CD4-positive, alpha-beta memory T cell (primary cell): ENCODE measurements at regions not wholly inside any gene's neighbourhood (a gene's known extent, or its start where the extent isn't known, plus 50 kb on each side); places are given as distances from the start of the nearest gene placed in this dataset.

Experiments
- CTCF ChIA-PET: fragments of 350-600 bp; sonication (Branson Sonifier 250); formaldehyde crosslinking; loops from one replicate; lab custom pipeline; 2021; ENCODE audit warnings: inconsistent platforms; ENCODE audit not compliant: partially characterized antibody; lab: Charles Lee
- POLR2A ChIA-PET: fragments of 350-600 bp; sonication (Branson Sonifier 250); formaldehyde crosslinking; loops from one replicate; lab custom pipeline; 2021; ENCODE audit not compliant: partially characterized antibody; lab: Charles Lee
- DNase-seq, 5 donors: peaks; one replicate each; pipeline versions ENCODE4 v3.0.0 to v3.0.0-alpha.2; 2020 to 2022; ENCODE audit warnings: mixed read lengths in 1 of 5
- H3K27ac ChIP-seq: one replicate; pipeline ENCODE4 v1.7.0; 2013; ENCODE audit warnings: low read depth, low read length
- H3K27me3 ChIP-seq: 2 replicates; pipeline ENCODE4 v1.7.0; 2013; ENCODE audit warnings: mild to moderate bottlenecking, low read length, moderate library complexity; ENCODE audit not compliant: insufficient read depth
- H3K36me3 ChIP-seq: 2 replicates; pipeline ENCODE4 v1.7.0; 2013; ENCODE audit warnings: mild to moderate bottlenecking, low read length, moderate library complexity; ENCODE audit not compliant: insufficient read depth
- H3K4me1 ChIP-seq: 2 replicates; pipeline ENCODE4 v1.7.0; 2013; ENCODE audit warnings: mild to moderate bottlenecking, low read length, moderate library complexity; ENCODE audit not compliant: insufficient read depth
- H3K4me3 ChIP-seq, 2 donors: one replicate each; pipeline ENCODE4 v1.7.0; 2013; ENCODE audit warnings: low read length in 2 of 2, mild to moderate bottlenecking in 1 of 2
- H3K9me3 ChIP-seq, 2 donors: one replicate each; pipeline ENCODE4 v1.7.0; 2013; ENCODE audit warnings: low read length in 2 of 2, control low read depth in 1 of 2; ENCODE audit not compliant: control insufficient read depth in 1 of 2
- H3K27ac Mint-ChIP-seq, 7 donors: one replicate each; pipeline ENCODE4 v1.8.0; 2020 to 2021; ENCODE audit warnings: mixed read lengths in 7 of 7, mild to moderate bottlenecking in 6 of 7, inconsistent platforms in 3 of 7, moderate library complexity in 3 of 7
- H3K27me3 Mint-ChIP-seq, 2 donors: one replicate each; pipeline ENCODE4 v1.8.0; 2020 to 2021; ENCODE audit warnings: mixed read lengths in 2 of 2
- H3K36me3 Mint-ChIP-seq, 2 donors: one replicate each; pipeline ENCODE4 v1.8.0; 2020 to 2021; ENCODE audit warnings: mixed read lengths in 2 of 2, inconsistent platforms in 1 of 2, mild to moderate bottlenecking in 1 of 2
- H3K4me1 Mint-ChIP-seq, 4 donors: one replicate each; pipeline ENCODE4 v1.8.0; 2020 to 2021; ENCODE audit warnings: mixed read lengths in 4 of 4, mild to moderate bottlenecking in 1 of 4
- H3K4me3 Mint-ChIP-seq, 8 donors: one replicate each; pipeline ENCODE4 v1.8.0; 2020 to 2021; ENCODE audit warnings: mixed read lengths in 8 of 8, mild to moderate bottlenecking in 7 of 8, moderate library complexity in 6 of 8, inconsistent platforms in 3 of 8
- H3K9me3 Mint-ChIP-seq, 8 donors: one replicate each; pipeline ENCODE4 v1.8.0; 2020 to 2021; ENCODE audit warnings: mixed read lengths in 8 of 8, mild to moderate bottlenecking in 5 of 8, inconsistent platforms in 3 of 8, moderate library complexity in 1 of 8
- intact Hi-C: fragments of 100-400 bp; cut with micrococcal nuclease; formaldehyde crosslinking; loops from one replicate; pipeline ENCODE4 v1.15.1; 2023

DNA sequence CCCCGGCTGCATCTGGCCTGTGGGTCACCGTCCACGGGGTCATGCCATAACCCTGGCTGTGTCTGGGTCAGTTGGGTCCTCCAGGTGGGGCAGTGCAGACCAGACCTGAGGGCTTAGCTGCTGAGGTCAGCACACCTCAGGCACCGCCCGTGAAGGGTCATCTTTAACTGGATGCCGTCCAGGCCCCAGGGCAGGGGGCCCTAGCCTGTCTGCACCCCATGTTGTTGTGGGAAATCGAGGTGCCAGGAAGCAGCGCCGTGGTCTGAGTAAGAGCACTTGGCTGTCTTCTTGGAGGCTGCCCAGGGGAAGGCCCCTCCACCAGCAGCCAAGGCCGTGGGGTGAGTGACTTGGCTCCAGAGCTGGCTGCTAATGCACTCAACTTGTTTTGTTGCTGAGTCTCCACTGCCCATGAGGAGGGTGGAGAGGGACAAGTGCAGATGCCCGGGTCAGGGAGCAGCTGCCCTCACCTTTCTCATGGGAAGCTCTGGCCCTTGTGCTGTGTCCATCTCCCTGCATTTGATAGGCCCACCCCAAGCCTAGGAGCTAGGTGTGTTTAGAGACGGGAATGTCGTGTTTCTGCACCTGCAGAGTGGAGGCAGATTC lies 317.2 kb downstream of the TMEM121 start:
- Histone ChIP-seq H3K27me3 (no peaks in the 10 kb centered on the region), H3K36me3 (no peaks in the 10 kb centered on the region), H3K4me3 (no peak overlapping the region), H3K9me3 (no peaks in the 10 kb centered on the region), H3K27ac (no peak overlapping the region), H3K4me1 (no peaks in the 10 kb centered on the region)
- Mint-ChIP-seq H3K36me3 (no peaks in the 10 kb centered on the region), H3K4me3 (no peak overlapping the region), H3K27ac (no peak overlapping the region), H3K4me1 (no peaks in the 10 kb centered on the region), H3K9me3 (no peaks in the 10 kb centered on the region), H3K27me3 (peaks cover 0 to 7% of the 10 kb centered on the region in 2 donors)
- DNase-seq = no peak
- POLR2A ChIA-PET = no interaction called here
- CTCF ChIA-PET = no interaction called here
- intact Hi-C loops = no loop called here

DNA sequence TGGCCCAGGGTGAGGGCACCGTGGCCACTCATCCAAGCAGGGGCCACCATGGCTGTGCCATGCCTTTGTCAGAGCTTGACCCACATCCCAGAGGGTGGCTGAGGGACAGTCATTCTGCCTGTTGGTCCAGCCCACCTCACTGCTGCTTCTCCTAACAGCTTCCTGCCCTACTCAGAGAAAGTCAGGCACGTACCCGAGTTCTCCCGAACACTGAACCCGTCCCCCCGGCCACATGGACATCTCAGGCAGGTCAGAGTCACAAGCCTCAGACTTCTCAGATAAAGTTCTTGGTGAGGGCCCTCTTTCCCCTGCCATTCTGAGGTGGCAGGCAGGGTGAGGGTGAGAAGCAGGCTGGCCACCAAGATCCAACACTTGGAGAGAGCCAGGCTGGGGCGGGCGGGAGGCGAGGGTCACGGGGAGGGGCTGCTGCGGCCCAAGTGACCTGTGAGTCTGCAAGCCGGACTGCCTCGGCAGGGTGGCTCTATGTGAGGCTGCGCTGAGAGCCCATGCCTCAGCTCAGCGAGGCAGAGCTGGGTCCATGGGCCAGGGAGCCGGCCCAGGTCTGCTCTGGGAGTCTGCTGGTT lies 317.8 kb downstream of the TMEM121 start:
- no peaks in the 10 kb centered on the region for H3K36me3 ChIP-seq
- H3K27me3 Mint-ChIP-seq = peaks cover 0 to 7% of the 10 kb centered on the region in 2 donors
- H3K4me1 ChIP-seq = no peaks in the 10 kb centered on the region
- no peaks in the 10 kb centered on the region for H3K36me3 Mint-ChIP-seq
- ChIA-PET CTCF (no interaction called here), POLR2A (no interaction called here)
- H3K27me3 ChIP-seq = no peaks in the 10 kb centered on the region
- no peak for DNase-seq
- no peaks in the 10 kb centered on the region for H3K4me1 Mint-ChIP-seq
- intact Hi-C loops = no loop called here
- H3K4me3 ChIP-seq = no peak overlapping the region
- H3K9me3 Mint-ChIP-seq = no peaks in the 10 kb centered on the region
- no peak overlapping the region for H3K27ac Mint-ChIP-seq
- no peaks in the 10 kb centered on the region for H3K9me3 ChIP-seq
- H3K27ac ChIP-seq = no peak overlapping the region
- no peak overlapping the region for H3K4me3 Mint-ChIP-seq

DNA sequence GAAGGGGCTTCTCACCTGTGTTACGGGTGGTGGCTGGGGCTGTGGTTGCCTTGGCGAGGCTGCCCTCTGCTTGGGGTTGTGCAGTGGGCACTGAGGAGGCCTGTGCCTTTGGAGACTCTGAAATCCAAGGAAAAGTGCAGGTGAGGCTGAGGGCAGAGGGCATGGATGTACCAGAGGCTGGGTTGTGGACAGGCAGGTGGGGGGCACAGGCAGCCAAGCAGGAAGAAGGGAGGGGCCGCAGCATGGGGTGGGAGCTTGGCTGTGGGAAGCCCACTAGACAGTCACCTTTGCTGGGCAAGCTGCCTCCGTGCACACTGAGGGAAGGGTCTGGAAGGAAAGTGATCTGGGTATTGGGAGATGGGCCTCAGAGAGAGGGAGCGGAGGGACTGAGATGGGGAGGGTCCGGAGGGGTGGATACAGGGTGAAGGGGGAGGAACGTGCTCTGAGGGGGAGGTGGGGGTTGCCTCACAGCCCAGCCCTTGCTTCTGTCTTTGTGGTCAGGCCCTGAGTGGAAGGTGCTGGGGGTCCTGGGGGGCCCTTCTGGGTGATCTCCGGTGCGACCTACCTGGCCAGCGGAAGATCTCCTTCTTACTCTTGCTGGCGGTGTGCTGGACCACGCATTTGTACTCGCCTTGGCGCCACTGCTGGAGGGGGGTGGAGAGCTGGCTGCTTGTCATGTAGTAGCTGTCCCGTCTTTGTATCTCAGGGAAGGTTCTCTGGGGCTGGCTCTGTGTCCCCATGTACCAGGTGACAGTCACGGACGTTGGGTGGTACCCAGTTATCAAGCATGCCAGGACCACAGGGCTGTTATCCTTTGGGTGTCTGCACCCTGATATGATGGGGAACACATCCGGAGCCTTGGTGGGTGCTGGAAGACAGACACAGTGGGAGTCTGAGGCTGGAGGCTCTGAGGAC lies 318.7 kb downstream of the TMEM121 start:
- intact Hi-C loops = no loop called here
- Histone ChIP-seq H3K27ac (no peak overlapping the region), H3K4me3 (no peak overlapping the region), H3K4me1 (no peaks in the 10 kb centered on the region), H3K27me3 (no peaks in the 10 kb centered on the region), H3K9me3 (no peaks in the 10 kb centered on the region), H3K36me3 (no peaks in the 10 kb centered on the region)
- Mint-ChIP-seq H3K27ac (no peak overlapping the region), H3K9me3 (peaks cover 0 to under 1% (median 0%) of the 10 kb centered on the region in 8 donors), H3K27me3 (peaks cover 0 to 7% of the 10 kb centered on the region in 2 donors), H3K4me3 (no peak overlapping the region), H3K36me3 (no peaks in the 10 kb centered on the region), H3K4me1 (no peaks in the 10 kb centered on the region)
- DNase-seq = no peak
- ChIA-PET POLR2A (no interaction called here), CTCF (no interaction called here)

GRCh38 chr14:105845725-105846309 lies 319.4 kb downstream of the TMEM121 start:
- Mint-ChIP-seq H3K27ac (peak overlapping the region in 1 of 7 donors; percentile 53), H3K27me3 (peaks cover 0 to 7% of the 10 kb centered on the region in 2 donors), H3K4me1 (no peaks in the 10 kb centered on the region), H3K36me3 (no peaks in the 10 kb centered on the region), H3K4me3 (no peak overlapping the region), H3K9me3 (peaks cover 0 to 3% (median 0%) of the 10 kb centered on the region in 8 donors)
- intact Hi-C loops = no loop called here
- ChIA-PET POLR2A (no interaction called here), CTCF (no interaction called here)
- no peak overlapping the region for H3K27ac ChIP-seq
- no peak overlapping the region for H3K4me3 ChIP-seq
- no peaks in the 10 kb centered on the region for H3K36me3 ChIP-seq
- H3K27me3 ChIP-seq = no peaks in the 10 kb centered on the region
- DNase-seq = no peak
- H3K9me3 ChIP-seq = no peaks in the 10 kb centered on the region
- no peaks in the 10 kb centered on the region for H3K4me1 ChIP-seq

DNA sequence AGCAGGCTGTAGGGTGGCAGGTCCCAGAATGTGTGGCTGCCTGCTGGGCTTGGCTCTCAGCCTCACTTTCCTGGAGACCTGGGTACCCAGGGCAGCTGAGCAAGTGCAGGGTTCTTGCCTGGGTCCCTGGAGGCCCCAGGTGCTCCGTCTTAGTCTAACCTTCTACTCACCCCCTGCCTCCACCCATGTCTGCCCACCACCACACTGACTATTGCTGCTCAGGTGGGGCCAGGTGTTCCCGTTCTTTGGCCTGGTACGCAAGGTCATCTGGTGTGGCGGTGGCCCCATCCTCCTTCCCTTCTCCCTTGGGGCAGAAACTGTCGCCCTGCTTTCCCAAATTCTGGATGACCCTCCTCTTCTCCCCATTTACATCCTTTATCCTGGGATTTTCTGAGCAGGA lies 319.9 kb downstream of the TMEM121 start:
- Mint-ChIP-seq H3K4me3 (no peak overlapping the region), H3K36me3 (no peaks in the 10 kb centered on the region), H3K27ac (peak overlapping the region in 1 of 7 donors; percentile 79), H3K27me3 (peaks cover 0 to 7% of the 10 kb centered on the region in 2 donors), H3K4me1 (no peaks in the 10 kb centered on the region), H3K9me3 (peaks cover 0 to 3% (median 0%) of the 10 kb centered on the region in 8 donors)
- intact Hi-C loops = no loop called here
- no peaks in the 10 kb centered on the region for H3K36me3 ChIP-seq
- ChIA-PET CTCF (no interaction called here), POLR2A (no interaction called here)
- no peaks in the 10 kb centered on the region for H3K9me3 ChIP-seq
- H3K27me3 ChIP-seq = no peaks in the 10 kb centered on the region
- no peak overlapping the region for H3K27ac ChIP-seq
- no peaks in the 10 kb centered on the region for H3K4me1 ChIP-seq
- no peak for DNase-seq
- H3K4me3 ChIP-seq = no peak overlapping the region

- Mint-ChIP-seq H3K27ac (no peak overlapping the region), H3K4me3 (no peak overlapping the region), H3K4me1 (no peaks in the 10 kb centered on the region), H3K36me3 (no peaks in the 10 kb centered on the region), H3K9me3 (peaks cover 0 to 3% (median 0%) of the 10 kb centered on the region in 8 donors), H3K27me3 (peaks cover 0 to 2% of the 10 kb centered on the region in 2 donors)
- no peaks in the 10 kb centered on the region for H3K36me3 ChIP-seq
- no peak overlapping the region for H3K4me3 ChIP-seq
- H3K27me3 ChIP-seq = no peaks in the 10 kb centered on the region
- H3K4me1 ChIP-seq = no peaks in the 10 kb centered on the region
- CTCF ChIA-PET = no interaction called here
- POLR2A ChIA-PET = no interaction called here
- H3K27ac ChIP-seq = no peak overlapping the region
- intact Hi-C loops = no loop called here
- H3K9me3 ChIP-seq = no peaks in the 10 kb centered on the region
- no peak for DNase-seq
These were observed 321.0 kb downstream of the TMEM121 start for GRCh38 chr14:105847400-105847799.

- Histone ChIP-seq H3K36me3 (no peaks in the 10 kb centered on the region), H3K27ac (no peak overlapping the region), H3K9me3 (no peaks in the 10 kb centered on the region), H3K27me3 (no peaks in the 10 kb centered on the region), H3K4me1 (no peaks in the 10 kb centered on the region), H3K4me3 (no peak overlapping the region)
- no peaks in the 10 kb centered on the region for H3K27me3 Mint-ChIP-seq
- CTCF ChIA-PET = no interaction called here
- H3K27ac Mint-ChIP-seq = peak overlapping the region in 1 of 7 donors; percentile 43
- POLR2A ChIA-PET = no interaction called here
- peaks cover 0 to 3% (median 0%) of the 10 kb centered on the region in 8 donors for H3K9me3 Mint-ChIP-seq
- H3K4me3 Mint-ChIP-seq = no peak overlapping the region
- H3K4me1 Mint-ChIP-seq = peaks cover 1 to 4% (median 3%) of the 10 kb centered on the region in 4 donors
- no peaks in the 10 kb centered on the region for H3K36me3 Mint-ChIP-seq
- intact Hi-C loops = no loop called here
- no peak for DNase-seq
These were observed 322.2 kb downstream of the TMEM121 start for GRCh38 chr14:105848570-105848969.
